ENCODE measurements at regions not wholly inside any gene's neighbourhood (a gene's known extent, or its start where the extent isn't known, plus 50 kb on each side); places are given as distances from the start of the nearest gene placed in this dataset.

GRCh38 chr9:7507566-7508270 is 291.9 kb downstream of the DMAC1 start:
- Histone ChIP-seq H3K9ac (ENCODE audit: control insufficient read depth, extremely low read depth, insufficient read depth, low read length) (no peak overlapping the region), H3K27me3 (ENCODE audit: control insufficient read depth, extremely low read depth, insufficient read depth, low read length) (no peaks in the 10 kb centered on the region), H3K9me1 (ENCODE audit: control insufficient read depth, extremely low read depth, insufficient read depth, low read length) (no peaks in the 10 kb centered on the region), H3K36me3 (ENCODE audit: control insufficient read depth in 2 of 2, extremely low read depth in 1 of 2, insufficient read depth in 2 of 2, low read length in 2 of 2) (no peaks in the 10 kb centered on the region), H3K4me2 (ENCODE audit: control insufficient read depth, extremely low read depth, insufficient read depth, low read depth, low read length) (no peak overlapping the region), H2AFZ (ENCODE audit: control insufficient read depth, low read length) (no peak overlapping the region), H3K27ac (ENCODE audit: control insufficient read depth, insufficient read depth, low read length) (no peak overlapping the region), H3K4me3 (ENCODE audit: control insufficient read depth in 2 of 3, extremely low read depth in 1 of 3, insufficient read depth in 2 of 3, low read depth in 1 of 3, low read length in 3 of 3) (no peak overlapping the region), H4K20me1 (ENCODE audit: control insufficient read depth, extremely low read depth, insufficient read depth, low read length) (no peaks in the 10 kb centered on the region), H3K9me3 (ENCODE audit: control insufficient read depth, low read depth, low read length) (no peaks in the 10 kb centered on the region), H3K79me2 (ENCODE audit: control insufficient read depth, insufficient read depth, low read length) (no peaks in the 10 kb centered on the region), H3K4me1 (ENCODE audit: control insufficient read depth, extremely low read depth, insufficient read depth, low read length) (no peaks in the 10 kb centered on the region)
- dilution Hi-C loops (cut with MboI; ENCODE audit: extremely low pct_ligation_motif_present, low sequenced_read_pairs), result no loop called here
- DNase-seq (ENCODE audit: low read depth, low spot score), result no peak
- TF ChIP-seq CTCF (optimal IDR thresholded peaks at IDR 0.05 in 1 of 3, IDR thresholded peaks at IDR 0.05 in 1 of 3, conservative IDR thresholded peaks at IDR 0.05 in 1 of 3; ENCODE audit: extremely low read depth in 1 of 3, insufficient read depth in 2 of 3, low read length in 3 of 3), result no peak
- TF ChIP-seq EZH2 (IDR thresholded peaks at IDR 0.05; ENCODE audit: low read length), result no peak
- FAIRE-seq, result no peak

GRCh38 chr9:7507026-7507425 is 292.6 kb downstream of the DMAC1 start:
- dilution Hi-C loops (cut with MboI; ENCODE audit: extremely low pct_ligation_motif_present, low sequenced_read_pairs), result no loop called here
- Histone ChIP-seq H3K4me3 (ENCODE audit: control insufficient read depth in 2 of 3, extremely low read depth in 1 of 3, insufficient read depth in 2 of 3, low read depth in 1 of 3, low read length in 3 of 3) (no peak overlapping the region), H3K4me2 (ENCODE audit: control insufficient read depth, extremely low read depth, insufficient read depth, low read depth, low read length) (no peak overlapping the region), H3K9ac (ENCODE audit: control insufficient read depth, extremely low read depth, insufficient read depth, low read length) (no peak overlapping the region), H3K27me3 (ENCODE audit: control insufficient read depth, extremely low read depth, insufficient read depth, low read length) (no peaks in the 10 kb centered on the region), H3K9me1 (ENCODE audit: control insufficient read depth, extremely low read depth, insufficient read depth, low read length) (no peaks in the 10 kb centered on the region), H3K27ac (ENCODE audit: control insufficient read depth, insufficient read depth, low read length) (no peak overlapping the region), H4K20me1 (ENCODE audit: control insufficient read depth, extremely low read depth, insufficient read depth, low read length) (no peaks in the 10 kb centered on the region), H3K9me3 (ENCODE audit: control insufficient read depth, low read depth, low read length) (no peaks in the 10 kb centered on the region), H3K36me3 (ENCODE audit: control insufficient read depth in 2 of 2, extremely low read depth in 1 of 2, insufficient read depth in 2 of 2, low read length in 2 of 2) (no peaks in the 10 kb centered on the region), H3K79me2 (ENCODE audit: control insufficient read depth, insufficient read depth, low read length) (no peaks in the 10 kb centered on the region), H3K4me1 (ENCODE audit: control insufficient read depth, extremely low read depth, insufficient read depth, low read length) (no peaks in the 10 kb centered on the region), H2AFZ (ENCODE audit: control insufficient read depth, low read length) (no peak overlapping the region)
- TF ChIP-seq EZH2 (IDR thresholded peaks at IDR 0.05; ENCODE audit: low read length) (no peak), CTCF (optimal IDR thresholded peaks at IDR 0.05 in 1 of 3, IDR thresholded peaks at IDR 0.05 in 1 of 3, conservative IDR thresholded peaks at IDR 0.05 in 1 of 3; ENCODE audit: extremely low read depth in 1 of 3, insufficient read depth in 2 of 3, low read length in 3 of 3) (no peak)
- FAIRE-seq (no peak), DNase-seq (ENCODE audit: low read depth, low spot score) (no peak)

Data from keratinocyte (primary cell).